AG08396 (cell line): ENCODE measurements at regions not wholly inside any gene's neighbourhood (a gene's known extent, or its start where the extent isn't known, plus 50 kb on each side); places are given as distances from the start of the nearest gene placed in this dataset.

Experiments
- DNase-seq: peaks from one replicate; pipeline ENCODE4 v3.0.0; 2012; ENCODE audit warnings: low spot score, mixed read lengths

DNA sequence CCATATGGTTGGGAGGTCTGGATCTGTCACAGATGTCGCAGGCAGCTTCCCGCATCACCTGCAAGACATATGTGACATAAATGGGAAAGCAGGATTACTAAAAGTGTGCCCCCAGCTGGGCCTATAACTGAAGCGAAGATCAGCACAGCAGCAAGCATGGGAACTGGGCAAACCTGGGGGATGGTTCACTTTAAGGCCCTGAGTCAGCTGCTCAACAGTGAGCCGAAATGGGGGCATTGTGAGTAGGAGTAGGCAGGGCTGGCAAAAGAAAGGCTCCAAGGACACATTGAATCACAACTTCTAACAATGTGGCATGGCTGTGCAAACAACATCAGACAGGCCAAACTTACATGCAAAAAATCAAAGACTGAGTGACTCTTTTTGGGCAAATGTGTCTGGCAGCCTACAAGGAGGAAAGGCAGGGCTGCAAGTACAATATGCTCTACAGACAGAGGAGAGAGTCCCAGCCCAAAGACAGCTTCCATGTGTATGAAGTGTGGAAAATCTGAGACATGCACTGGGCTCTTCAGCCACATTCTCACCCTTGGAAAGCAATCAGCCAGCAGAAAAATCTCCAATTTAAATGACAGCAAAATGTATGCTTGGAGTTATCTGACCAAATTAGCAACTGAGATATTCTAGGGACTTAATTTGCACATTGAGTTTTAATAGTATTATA, 531.0 kb upstream of the MMS22L start:
- no peak for DNase-seq

DNA sequence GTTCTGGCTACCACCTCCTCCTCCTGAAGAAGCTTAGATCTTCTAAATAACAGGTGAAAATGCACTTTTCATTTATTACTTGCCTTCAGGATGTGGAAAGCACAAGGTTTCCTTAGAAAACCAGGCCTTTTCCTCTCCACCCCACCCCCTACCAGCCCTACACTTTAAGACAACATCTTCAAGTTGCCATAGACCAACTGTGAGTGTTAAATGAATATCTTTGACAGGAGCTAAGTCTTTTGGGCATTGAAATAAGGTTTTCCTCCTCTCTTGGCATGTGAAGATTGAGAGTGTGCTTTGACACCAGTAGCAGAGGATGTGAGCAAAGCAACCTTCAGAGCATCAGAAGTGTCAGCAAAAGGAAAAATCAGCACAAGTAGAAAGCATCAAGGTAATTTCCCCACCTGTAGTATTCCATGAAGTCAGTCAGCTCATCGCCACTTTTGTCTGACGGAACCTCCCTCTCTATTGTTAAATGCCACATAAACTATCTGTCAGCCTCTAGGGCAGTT, 532.3 kb upstream of the MMS22L start:
- DNase-seq, result no peak

DNA sequence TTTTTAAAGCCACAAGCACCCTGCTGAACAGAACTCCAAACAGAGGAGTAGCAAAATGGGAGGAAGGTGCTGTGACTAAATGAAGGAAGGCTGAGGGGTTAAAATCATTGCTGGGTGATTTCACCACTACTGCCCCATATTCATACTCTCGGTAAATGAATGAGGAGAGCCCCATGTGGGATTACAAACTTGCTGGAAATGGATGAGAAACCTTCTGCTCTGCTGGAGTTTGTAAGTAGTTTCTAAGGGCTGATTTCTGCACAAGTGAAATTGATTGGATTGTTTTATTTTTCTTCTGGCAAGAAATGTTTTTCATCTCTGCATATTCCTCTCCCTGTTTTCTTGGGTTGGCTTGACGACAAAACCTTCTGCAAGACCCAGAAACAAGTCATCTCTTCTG, 533.5 kb upstream of the MMS22L start:
- DNase-seq, result no peak

DNA sequence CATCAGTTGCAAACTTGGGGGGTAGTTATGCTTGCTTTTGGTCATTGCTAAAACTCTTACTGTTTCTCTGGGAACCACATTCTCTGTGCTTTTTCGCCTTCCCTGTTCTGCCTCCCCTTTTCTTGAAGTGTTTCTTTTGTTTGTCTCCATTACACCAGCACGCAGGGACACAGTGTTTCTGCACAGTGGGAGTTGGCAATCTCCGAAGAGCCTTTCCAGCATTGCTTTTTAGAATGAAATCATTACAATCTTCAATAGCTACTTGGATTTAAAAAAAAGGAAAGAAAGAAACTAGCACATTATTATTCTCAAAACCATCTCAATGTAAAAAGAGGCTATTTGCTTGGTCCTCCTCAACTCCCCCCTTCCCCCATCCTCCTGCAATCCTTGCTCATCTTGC, 536.7 kb upstream of the MMS22L start:
- no peak for DNase-seq

DNA sequence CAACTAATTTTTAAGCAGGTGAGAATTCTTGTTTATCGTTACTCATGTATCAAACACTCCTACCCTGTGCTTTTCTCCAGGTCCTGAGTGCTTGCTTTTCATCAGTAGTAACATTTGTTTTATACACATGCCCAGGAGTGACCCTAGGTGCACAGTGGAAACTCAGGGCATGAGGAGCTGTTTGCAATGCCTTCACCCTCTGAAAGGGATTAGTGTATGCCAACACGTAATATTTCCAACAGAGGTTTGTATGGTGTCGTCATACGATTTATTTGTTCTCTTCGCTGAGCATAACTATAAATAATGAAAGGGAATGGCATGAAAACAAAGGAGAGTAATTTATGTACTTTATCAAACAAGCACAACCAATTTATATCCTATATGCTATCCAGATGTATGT, 537.4 kb upstream of the MMS22L start:
- no peak for DNase-seq

DNA sequence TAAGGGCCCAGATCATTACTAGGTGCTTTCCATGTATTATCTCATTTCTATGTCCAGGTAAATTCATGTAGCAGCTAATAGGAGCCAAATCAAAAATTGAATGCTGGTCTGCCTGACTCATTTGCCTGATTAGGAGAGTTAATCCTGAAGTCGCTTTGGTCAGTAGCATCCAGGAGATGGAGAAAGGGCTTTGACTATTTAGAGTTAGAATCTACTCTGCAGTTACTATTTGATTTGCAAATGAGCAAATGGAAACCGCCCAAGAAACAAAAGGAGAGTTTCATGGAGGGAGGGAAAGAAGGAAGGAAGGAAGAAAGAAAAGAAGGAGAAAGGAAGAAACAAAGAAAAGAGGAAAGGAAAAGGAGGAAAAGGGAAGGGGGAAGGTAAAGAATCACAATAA, 539.6 kb upstream of the MMS22L start:
- no peak for DNase-seq

DNA sequence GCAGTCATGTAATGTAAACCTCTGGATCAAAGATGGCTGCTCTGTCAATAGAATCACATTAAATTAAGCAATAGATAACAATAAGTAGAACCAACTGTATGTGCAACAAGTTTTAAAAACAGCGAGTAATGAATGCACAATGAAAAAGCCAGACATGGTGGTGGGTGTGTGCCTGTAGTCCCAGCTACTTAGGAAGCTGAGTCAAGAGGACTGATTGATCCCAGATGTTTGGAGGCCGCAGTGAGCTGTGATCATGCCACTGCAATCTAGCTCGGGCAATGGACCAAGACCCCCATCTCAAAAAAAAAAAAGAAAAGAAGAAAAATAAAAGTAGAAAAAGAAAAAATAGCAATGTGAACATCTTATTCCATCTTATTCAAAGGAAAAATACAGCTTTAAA, 558.7 kb upstream of the MMS22L start:
- DNase-seq, result no peak

DNA sequence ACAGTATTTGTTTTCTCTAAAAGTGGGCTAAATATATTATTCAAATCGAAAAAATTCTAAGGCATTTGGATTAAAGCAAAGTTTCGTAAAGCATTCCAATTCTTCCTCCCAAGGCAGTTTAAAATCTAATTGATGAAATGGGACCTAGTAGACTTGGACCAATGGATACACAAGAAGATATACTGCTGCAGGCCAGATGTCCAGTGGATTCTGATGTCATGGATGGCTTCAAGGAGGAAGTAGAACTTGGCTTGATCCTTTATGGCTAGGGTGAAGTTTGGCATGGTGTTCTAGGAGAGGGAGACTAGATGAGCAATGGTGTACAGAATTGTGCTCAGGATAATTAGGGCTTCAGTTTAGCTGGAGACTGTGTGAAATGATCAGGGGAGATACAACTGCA, 559.5 kb upstream of the MMS22L start:
- no peak for DNase-seq

DNA sequence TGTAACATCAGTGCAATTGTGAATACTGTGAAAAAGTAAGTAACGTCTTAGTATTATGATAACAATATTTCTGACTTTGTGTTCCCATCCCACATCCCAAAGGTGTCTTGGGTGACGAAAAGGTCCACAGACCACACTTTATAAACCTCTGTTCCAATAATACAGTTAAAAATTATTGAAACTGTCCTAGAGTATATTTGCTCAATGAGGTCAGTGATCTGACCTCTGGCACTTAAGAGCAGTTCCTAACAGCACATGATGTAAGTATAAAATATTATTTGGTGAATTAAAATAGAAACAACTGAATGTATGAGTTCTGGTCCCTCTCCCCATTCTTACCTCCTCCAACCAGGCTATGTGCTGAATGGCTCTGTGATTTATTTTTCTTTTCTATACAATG, 566.4 kb upstream of the MMS22L start:
- DNase-seq, result no peak

DNA sequence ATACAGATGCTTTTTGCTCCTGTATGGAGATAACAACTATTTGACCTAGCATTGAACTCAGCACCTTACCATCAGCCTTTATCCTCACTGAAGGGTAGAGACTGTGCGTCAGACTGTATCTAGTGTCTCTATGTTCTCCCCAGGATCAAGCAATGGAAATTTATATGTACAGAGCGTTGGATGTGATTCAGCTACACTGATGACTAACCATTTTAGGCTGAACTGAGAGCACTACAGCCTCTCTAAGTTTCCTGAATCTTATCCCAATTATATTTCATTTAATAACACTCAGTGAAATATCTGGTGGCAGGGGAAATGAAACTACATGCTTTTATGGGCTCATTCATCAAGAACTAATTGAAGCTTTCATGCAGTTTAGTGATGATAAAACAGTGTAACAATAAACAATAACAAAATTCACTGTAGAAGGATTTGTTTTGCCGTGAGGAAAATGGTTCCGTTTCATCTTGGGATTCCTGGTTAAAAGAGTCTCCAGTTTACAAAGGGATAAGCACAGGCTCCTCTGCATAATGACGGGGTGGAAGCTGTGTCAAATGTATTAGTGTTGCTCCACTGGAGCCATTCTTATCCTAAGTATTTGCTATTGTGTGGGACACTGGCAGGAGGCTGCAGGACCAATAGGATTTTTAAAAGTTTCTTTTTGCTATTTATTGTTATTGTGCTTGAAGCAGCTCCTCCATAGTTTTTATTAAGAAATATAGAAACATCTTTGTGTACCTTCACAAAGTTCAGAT, 567.6 kb upstream of the MMS22L start:
- no peak for DNase-seq

DNA sequence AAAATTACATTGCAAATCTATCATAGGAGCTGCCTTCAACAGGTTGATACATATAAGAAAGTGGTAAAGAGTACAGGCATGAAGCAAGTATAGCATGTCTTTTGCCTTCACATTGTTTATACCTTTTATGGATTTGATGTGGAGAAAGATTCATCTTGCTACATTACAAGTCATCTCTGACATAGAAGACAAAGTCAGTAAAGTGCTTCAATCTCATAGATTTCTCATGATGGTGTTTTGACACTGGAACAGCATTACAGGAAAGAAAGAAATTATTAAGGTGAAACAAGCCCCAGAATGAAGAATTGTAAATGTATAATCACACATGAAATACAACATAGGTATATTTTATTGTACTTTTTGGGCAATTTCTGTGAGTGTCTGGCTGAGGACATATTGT, 580.7 kb upstream of the MMS22L start:
- no peak for DNase-seq

DNA sequence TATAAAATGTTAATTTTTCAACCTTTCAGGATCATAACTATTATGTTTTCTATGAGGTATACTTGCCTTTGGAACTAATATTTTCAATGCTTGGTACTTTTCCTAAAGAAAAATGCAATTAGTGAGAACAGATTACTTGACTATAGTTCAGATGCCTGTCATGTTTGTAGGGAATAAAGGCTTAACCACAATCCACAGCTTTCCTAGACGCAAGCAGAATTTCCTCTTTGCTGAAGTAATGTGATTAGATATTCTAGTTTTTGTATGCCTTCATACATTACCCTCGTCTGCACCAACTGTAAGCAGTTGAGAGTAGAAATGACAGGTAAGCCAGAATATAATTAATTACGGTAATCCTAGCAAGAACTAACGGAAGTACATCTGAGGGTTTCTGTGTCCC, 581.4 kb upstream of the MMS22L start:
- no peak for DNase-seq

DNA sequence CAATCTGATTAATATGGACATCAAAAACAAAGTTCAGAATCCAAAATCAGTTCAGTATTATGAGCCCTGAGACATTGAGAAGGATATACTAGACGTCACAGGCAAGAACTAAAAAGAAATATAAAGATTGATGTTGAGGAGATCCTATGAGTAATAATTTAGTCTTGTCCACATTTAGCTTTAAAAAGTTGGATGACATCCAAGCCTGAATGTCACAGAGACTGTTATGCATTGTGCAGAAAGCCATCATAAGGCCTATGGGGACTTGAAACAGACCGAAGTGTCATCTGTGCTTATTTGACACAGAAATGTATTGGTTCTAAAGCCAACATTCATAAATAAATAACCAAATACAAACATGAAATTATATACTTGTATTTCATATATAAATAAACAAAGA, 581.8 kb upstream of the MMS22L start:
- no peak for DNase-seq

DNA sequence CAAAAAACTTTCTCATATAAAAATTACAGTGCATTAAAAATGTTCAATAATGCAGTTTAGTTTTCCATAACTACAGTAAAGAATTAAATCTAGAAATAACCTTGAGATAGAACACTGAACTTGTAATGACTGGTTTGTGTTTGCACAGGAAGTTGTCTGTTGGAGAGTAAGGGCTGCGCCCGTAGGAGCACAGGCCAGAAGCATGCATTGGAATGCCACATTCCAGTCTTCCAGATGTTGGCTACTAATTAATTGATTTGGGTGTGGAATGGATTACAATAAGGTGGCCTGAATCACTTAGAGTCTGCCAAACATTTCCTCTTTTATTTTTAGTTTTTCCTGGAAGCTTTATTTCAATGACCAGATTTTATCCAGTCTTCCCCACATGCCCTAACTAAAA, 582.6 kb upstream of the MMS22L start:
- no peak for DNase-seq

DNA sequence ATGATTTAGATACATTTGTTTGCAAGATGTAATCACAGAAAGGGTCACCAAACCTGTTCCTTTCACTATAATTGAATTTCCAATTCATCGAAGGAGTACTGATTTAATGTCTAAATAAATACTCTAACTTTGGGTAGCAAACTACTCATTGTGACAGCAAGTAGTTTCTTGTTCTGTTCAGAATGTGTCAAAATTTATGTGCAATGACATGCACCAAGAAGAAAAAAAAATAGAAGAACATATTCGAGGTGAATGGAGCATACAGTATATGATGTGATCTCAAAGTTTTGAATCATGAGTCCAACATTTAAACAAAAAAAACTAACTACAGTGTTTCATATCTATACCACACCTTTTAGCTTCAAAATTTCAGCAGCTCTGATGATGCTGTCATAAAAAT, 583.6 kb upstream of the MMS22L start:
- no peak for DNase-seq

DNA sequence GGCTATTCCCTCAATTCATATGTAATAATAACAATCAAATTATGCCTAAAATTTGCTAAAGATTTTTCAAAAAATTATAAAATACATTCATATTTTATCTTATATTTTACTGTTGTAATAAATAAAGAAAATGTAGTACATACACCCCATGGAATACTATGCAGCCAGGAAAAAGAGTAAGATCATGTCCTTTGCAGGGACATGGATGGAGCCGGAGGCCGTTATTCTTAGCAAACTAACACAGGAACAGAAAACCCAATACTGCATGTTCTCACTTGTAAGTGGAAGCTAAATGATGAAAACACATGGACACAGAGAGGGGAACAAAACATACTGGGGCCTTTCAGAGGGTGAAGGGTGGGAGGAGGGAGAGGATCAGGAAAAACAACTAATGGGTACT, 584.2 kb upstream of the MMS22L start:
- DNase-seq, result no peak

DNA sequence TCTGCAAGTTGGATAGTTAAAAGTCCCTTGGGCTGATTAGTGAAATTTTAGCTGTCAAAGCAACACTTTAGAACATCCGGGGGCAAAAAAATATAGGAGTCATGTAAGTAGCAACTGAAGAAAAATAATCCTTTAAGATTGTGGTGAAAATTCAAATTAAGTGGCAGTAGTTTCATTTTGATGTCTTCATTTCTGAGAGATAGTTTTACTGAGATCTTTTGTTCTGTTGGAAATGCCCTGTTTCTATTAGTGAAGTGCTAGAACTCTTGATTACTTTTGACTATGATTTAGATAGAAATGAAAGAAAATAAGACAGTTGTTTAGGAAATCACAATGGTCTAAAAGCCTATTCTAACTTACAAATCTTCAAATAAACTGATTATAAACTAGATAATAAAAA, 587.3 kb upstream of the MMS22L start:
- no peak for DNase-seq

DNA sequence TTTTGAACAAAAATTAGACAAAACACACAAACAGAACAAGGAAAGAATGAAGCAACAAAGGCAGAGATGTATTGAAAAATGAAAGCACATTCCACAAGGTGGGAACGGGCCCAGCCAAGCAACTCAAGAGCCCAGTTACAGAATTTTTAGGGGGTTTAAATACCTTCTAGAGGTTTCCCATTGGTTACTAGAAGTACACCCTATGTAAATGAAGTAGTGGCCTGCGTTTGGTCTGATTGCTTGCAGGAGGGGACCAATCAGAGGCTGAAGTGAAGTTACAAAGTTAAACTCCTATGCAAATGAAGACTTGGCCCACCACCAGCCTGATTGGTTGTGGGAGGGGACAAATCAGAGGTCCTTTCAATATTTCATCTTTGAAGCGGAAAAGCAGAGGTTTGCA, 593.7 kb upstream of the MMS22L start:
- no peak for DNase-seq

DNA sequence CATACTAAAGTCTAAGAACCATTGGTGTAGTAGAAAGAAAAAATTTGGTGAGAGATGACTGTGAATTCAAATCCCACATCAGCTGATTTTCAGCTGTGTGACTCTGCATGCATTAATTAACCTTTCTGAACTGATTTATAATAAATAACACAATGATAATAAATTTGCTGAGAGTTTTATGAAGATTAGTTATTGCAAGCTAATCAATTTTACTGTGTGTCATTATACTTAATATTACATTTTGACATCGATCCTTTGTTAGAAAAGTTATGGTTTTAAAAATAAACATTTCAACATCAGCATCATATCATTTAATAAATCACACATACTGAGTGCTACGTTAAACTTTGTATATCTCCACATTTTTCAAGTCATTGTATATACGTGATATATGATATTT, 599.7 kb upstream of the MMS22L start:
- DNase-seq, result no peak

DNA sequence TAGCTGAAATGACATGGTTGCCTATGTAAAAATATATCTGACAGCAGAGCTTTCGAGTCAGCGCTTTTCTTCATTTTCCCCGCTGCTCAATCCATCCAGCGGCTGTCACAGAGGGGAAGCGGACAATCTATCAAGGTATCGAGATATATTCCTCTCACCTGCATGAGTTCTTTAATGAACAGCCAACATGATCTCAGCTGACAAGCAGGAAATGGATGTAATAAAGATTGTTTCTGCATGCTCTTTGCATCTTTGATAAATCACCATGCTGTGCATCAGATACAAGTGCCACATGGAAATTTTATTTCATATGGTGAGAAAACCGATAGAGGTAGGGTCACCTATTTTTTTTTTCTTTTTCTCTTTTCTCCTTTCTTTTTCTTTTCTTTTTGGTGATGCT, 602.3 kb upstream of the MMS22L start:
- no peak for DNase-seq

DNA sequence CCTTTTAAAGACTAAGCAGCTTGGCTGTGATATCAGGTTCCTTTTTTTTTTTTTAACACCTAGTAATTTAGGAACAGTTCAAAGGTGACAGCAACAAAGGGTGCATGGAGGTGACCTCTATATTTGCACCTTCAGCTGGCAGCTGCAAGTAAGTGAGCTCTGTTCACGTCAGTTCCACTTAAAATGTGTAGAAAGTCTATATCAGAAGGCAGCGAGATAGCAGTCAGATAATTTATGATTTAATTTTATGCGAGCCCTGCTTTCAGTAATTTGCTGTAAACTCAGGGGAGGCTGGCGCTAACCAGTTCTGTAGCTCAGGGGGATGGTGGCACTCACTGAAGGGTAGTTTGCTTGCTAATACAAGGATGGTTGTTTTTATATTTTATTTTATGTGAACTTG, 602.8 kb upstream of the MMS22L start:
- DNase-seq, result no peak

DNA sequence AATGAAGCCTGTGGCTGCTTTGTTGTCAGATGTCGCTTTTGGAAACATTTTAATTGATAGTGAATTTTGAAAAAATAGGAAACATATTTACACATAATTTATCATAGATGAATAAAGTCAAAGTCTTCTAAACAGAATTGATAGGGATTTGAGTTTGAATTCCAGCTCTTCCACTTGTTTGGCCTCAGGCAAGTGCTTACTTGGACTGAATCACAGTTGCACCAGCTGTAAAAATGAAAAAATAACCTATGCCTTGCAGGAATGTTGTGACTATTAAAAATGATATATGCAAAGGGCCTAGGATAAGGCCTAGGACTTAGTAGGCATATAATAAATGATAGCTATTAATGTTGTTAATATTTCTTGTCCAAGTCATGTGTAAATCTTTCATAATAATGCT, 618.5 kb upstream of the MMS22L start:
- DNase-seq, result no peak

DNA sequence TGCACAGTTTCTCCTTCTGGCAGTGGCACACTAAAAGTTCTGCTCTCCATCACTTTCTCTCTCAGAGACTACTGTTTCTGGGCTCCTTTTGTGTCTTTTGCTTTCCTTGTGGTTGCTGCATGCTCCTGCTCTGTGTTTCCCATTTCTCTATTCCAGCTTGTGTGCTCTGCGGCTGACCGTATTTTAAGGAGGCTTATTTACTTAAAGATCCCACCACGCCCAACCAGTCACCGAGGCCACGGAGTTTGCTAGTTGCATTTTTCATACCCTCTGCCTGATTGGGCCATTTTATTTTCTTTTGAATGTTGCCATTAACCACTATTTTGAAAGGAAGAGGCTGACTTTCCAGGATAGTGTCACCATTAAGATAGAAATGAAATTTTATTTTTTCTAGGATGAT, 626.4 kb upstream of the MMS22L start:
- DNase-seq, result no peak

DNA sequence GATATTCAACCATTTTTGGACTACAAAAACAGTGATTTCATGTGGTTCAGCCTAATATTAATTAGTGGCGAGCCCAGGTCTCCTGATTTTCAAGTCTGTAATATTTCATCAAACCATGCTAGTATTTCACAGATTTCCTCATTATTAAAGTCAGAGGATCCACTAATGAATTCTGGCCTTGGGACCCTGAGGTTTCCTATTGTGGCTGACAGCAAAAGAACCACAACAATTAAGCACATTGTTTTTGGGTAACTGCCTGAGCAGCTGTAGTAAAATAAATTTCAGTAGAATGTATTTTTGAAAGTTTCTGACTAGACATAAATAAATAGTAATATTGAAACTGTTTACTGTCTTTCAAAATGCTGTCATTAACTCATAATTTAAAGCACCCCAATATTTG, 630.7 kb upstream of the MMS22L start:
- no peak for DNase-seq
